Activated naive CD4-positive, alpha-beta T cell treated with anti-CD3 and anti-CD28 coated beads, Interleukin-2, amount 50 U/mL, for 24 hours (primary cell): ENCODE measurements at regions not wholly inside any gene's neighbourhood (a gene's known extent, or its start where the extent isn't known, plus 50 kb on each side); places are given as distances from the start of the nearest gene placed in this dataset.

Experiments used
- H3K27ac Mint-ChIP-seq: one replicate; pipeline ENCODE4 v1.8.0; 2021; ENCODE audit warnings: mild to moderate bottlenecking, mixed read lengths
- H3K27me3 Mint-ChIP-seq: one replicate; pipeline ENCODE4 v1.8.0; 2021; ENCODE audit warnings: mixed read lengths
- H3K36me3 Mint-ChIP-seq: one replicate; pipeline ENCODE4 v1.8.0; 2021; ENCODE audit warnings: mixed read lengths
- H3K4me1 Mint-ChIP-seq: one replicate; pipeline ENCODE4 v1.8.0; 2021; ENCODE audit warnings: mixed read lengths
- H3K4me3 Mint-ChIP-seq: one replicate; pipeline ENCODE4 v1.8.0; 2021; ENCODE audit warnings: mild to moderate bottlenecking, mixed read lengths
- H3K9me3 Mint-ChIP-seq: one replicate; pipeline ENCODE4 v1.8.0; 2021; ENCODE audit warnings: mixed read lengths

- Mint-ChIP-seq H3K27me3 (peaks cover 4% of the 10 kb centered on the region), H3K4me1 (no peaks in the 10 kb centered on the region), H3K9me3 (no peaks in the 10 kb centered on the region), H3K4me3 (no peak overlapping the region), H3K27ac (no peak overlapping the region), H3K36me3 (no peaks in the 10 kb centered on the region)
Observed at GRCh38 chr2:150767991-150768746, 280.7 kb upstream of the RND3 start.

GRCh38 chr2:150762571-150762970, 275.1 kb upstream of the RND3 start:
- Mint-ChIP-seq H3K4me3 (no peak overlapping the region), H3K27ac (no peak overlapping the region), H3K27me3 (no peaks in the 10 kb centered on the region), H3K4me1 (no peaks in the 10 kb centered on the region), H3K36me3 (no peaks in the 10 kb centered on the region), H3K9me3 (no peaks in the 10 kb centered on the region)

- H3K27me3 Mint-ChIP-seq: no peaks in the 10 kb centered on the region
- no peaks in the 10 kb centered on the region for H3K4me1 Mint-ChIP-seq
- no peak overlapping the region for H3K4me3 Mint-ChIP-seq
- H3K9me3 Mint-ChIP-seq: no peaks in the 10 kb centered on the region
- H3K27ac Mint-ChIP-seq: no peak overlapping the region
- no peaks in the 10 kb centered on the region for H3K36me3 Mint-ChIP-seq
Observed at GRCh38 chr2:150759531-150759930, 272.1 kb upstream of the RND3 start.

- H3K27ac Mint-ChIP-seq: no peak overlapping the region
- H3K4me3 Mint-ChIP-seq: no peak overlapping the region
- H3K36me3 Mint-ChIP-seq: no peaks in the 10 kb centered on the region
- no peaks in the 10 kb centered on the region for H3K27me3 Mint-ChIP-seq
- H3K4me1 Mint-ChIP-seq: no peaks in the 10 kb centered on the region
- H3K9me3 Mint-ChIP-seq: no peaks in the 10 kb centered on the region
Observed at GRCh38 chr2:150759106-150759505, 271.6 kb upstream of the RND3 start.

- Mint-ChIP-seq H3K27ac (no peak overlapping the region), H3K36me3 (no peaks in the 10 kb centered on the region), H3K9me3 (no peaks in the 10 kb centered on the region), H3K4me1 (no peaks in the 10 kb centered on the region), H3K27me3 (peaks cover 1% of the 10 kb centered on the region), H3K4me3 (no peak overlapping the region)
Observed at GRCh38 chr2:150752229-150752628, 264.8 kb upstream of the RND3 start.

GRCh38 chr2:150750720-150751119, 263.3 kb upstream of the RND3 start:
- H3K27me3 Mint-ChIP-seq: peaks cover 1% of the 10 kb centered on the region

GRCh38 chr2:150742094-150742493, 254.6 kb upstream of the RND3 start:
- Mint-ChIP-seq H3K27ac (no peak overlapping the region), H3K4me3 (no peak overlapping the region)

More at GRCh38 chr2:150750720-150751119, 263.3 kb upstream of the RND3 start:
- H3K27ac Mint-ChIP-seq: no peak overlapping the region
- no peaks in the 10 kb centered on the region for H3K9me3 Mint-ChIP-seq
- no peaks in the 10 kb centered on the region for H3K4me1 Mint-ChIP-seq
- H3K36me3 Mint-ChIP-seq: no peaks in the 10 kb centered on the region
- no peak overlapping the region for H3K4me3 Mint-ChIP-seq

GRCh38 chr2:150735894-150736498, 248.5 kb upstream of the RND3 start:
- Mint-ChIP-seq H3K27ac (no peak overlapping the region), H3K4me3 (no peak overlapping the region), H3K36me3 (no peaks in the 10 kb centered on the region), H3K9me3 (no peaks in the 10 kb centered on the region), H3K4me1 (no peaks in the 10 kb centered on the region), H3K27me3 (peaks cover 3% of the 10 kb centered on the region)

More at GRCh38 chr2:150742094-150742493, 254.6 kb upstream of the RND3 start:
- Mint-ChIP-seq H3K9me3 (no peaks in the 10 kb centered on the region), H3K36me3 (no peaks in the 10 kb centered on the region), H3K4me1 (no peaks in the 10 kb centered on the region), H3K27me3 (no peaks in the 10 kb centered on the region)

- Mint-ChIP-seq H3K27me3 (peaks cover 3% of the 10 kb centered on the region), H3K4me3 (no peak overlapping the region), H3K4me1 (no peaks in the 10 kb centered on the region), H3K27ac (no peak overlapping the region), H3K9me3 (no peaks in the 10 kb centered on the region), H3K36me3 (no peaks in the 10 kb centered on the region)
Observed at GRCh38 chr2:150733051-150733618, 245.7 kb upstream of the RND3 start.

GRCh38 chr2:150732491-150732890, 245.0 kb upstream of the RND3 start:
- Mint-ChIP-seq H3K4me3 (no peak overlapping the region), H3K36me3 (no peaks in the 10 kb centered on the region), H3K27me3 (peaks cover 3% of the 10 kb centered on the region), H3K27ac (no peak overlapping the region), H3K4me1 (no peaks in the 10 kb centered on the region), H3K9me3 (no peaks in the 10 kb centered on the region)

GRCh38 chr2:150732064-150732463, 244.6 kb upstream of the RND3 start:
- H3K27me3 Mint-ChIP-seq: peaks cover 3% of the 10 kb centered on the region
- no peaks in the 10 kb centered on the region for H3K36me3 Mint-ChIP-seq
- H3K4me1 Mint-ChIP-seq: no peaks in the 10 kb centered on the region
- H3K27ac Mint-ChIP-seq: no peak overlapping the region
- no peaks in the 10 kb centered on the region for H3K9me3 Mint-ChIP-seq
- H3K4me3 Mint-ChIP-seq: no peak overlapping the region

- Mint-ChIP-seq H3K9me3 (no peaks in the 10 kb centered on the region), H3K36me3 (no peaks in the 10 kb centered on the region), H3K4me1 (no peaks in the 10 kb centered on the region), H3K27ac (no peak overlapping the region), H3K4me3 (no peak overlapping the region), H3K27me3 (no peaks in the 10 kb centered on the region)
Observed at GRCh38 chr2:150729495-150729955, 242.1 kb upstream of the RND3 start.

GRCh38 chr2:150718280-150718679, 230.8 kb upstream of the RND3 start:
- Mint-ChIP-seq H3K36me3 (no peaks in the 10 kb centered on the region), H3K4me3 (no peak overlapping the region), H3K4me1 (no peaks in the 10 kb centered on the region), H3K27me3 (peaks cover 3% of the 10 kb centered on the region), H3K27ac (no peak overlapping the region), H3K9me3 (no peaks in the 10 kb centered on the region)

- H3K9me3 Mint-ChIP-seq: no peaks in the 10 kb centered on the region
- no peak overlapping the region for H3K4me3 Mint-ChIP-seq
- no peak overlapping the region for H3K27ac Mint-ChIP-seq
- H3K36me3 Mint-ChIP-seq: no peaks in the 10 kb centered on the region
- peaks cover 3% of the 10 kb centered on the region for H3K27me3 Mint-ChIP-seq
- no peaks in the 10 kb centered on the region for H3K4me1 Mint-ChIP-seq
Observed at GRCh38 chr2:150716186-150716585, 228.7 kb upstream of the RND3 start.

- Mint-ChIP-seq H3K4me3 (no peak overlapping the region), H3K36me3 (no peaks in the 10 kb centered on the region), H3K27me3 (peaks cover 3% of the 10 kb centered on the region), H3K4me1 (no peaks in the 10 kb centered on the region), H3K9me3 (no peaks in the 10 kb centered on the region), H3K27ac (no peak overlapping the region)
Observed at GRCh38 chr2:150715501-150715900, 228.0 kb upstream of the RND3 start.

GRCh38 chr2:150710916-150711315, 223.4 kb upstream of the RND3 start:
- Mint-ChIP-seq H3K9me3 (no peaks in the 10 kb centered on the region), H3K27ac (no peak overlapping the region), H3K36me3 (no peaks in the 10 kb centered on the region), H3K4me1 (no peaks in the 10 kb centered on the region), H3K4me3 (no peak overlapping the region), H3K27me3 (no peaks in the 10 kb centered on the region)
